Hematopoietic multipotent progenitor cell (in vitro differentiated cells): ENCODE measurements at regions not wholly inside any gene's neighbourhood (a gene's known extent, or its start where the extent isn't known, plus 50 kb on each side); places are given as distances from the start of the nearest gene placed in this dataset.
"Not testable (repeated sequence)": the region's sequence is repeated elsewhere in the genome, so short reads cannot be mapped to it uniquely, and the experiment has no call there.

Source experiments
- DNase-seq, 3 donors: peaks; one replicate each; pipeline ENCODE4 v3.0.0-alpha.2; 2011 to 2015; ENCODE audit warnings: low read depth in 2 of 3, low spot score in 2 of 3

DNA sequence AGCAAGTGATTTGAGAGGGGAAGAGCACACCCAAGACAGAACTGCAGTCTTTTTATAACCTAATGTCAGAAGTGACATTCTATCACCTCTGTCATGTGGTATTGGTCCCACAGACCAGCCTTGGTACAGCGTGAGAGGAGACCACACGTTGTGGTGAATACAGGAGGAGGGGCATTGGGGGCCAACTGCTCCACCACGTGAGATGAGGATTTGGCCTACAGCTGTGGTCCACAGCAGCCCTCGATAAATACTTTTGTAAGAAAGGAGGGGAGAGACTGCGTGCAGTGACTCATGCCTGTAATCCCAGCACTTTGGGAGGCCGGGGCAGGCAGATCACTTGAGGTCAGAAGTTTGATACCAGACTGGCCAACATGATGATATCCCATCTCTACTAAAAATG, 243.1 kb downstream of the FGFR2 start:
- DNase-seq: no peak

DNA sequence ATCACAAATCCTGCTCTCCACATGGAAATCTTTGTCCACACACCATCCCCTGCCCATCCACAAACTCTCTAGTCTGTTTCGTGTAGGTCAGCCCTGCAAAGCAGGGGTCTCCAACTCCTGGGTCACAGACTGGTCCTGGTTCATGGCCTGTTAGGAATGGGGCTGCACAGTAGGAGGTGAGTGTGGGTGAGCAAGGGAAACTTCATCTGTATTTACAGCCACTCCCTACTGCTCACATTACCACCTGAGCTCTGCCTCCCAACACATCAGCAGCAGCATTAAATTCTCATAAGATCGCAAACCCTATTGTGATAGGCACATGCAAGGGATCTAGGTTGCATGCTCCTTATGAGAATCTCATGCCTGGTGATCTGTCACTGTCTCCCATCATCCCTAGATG, 242.1 kb downstream of the FGFR2 start:
- no peak for DNase-seq

DNA sequence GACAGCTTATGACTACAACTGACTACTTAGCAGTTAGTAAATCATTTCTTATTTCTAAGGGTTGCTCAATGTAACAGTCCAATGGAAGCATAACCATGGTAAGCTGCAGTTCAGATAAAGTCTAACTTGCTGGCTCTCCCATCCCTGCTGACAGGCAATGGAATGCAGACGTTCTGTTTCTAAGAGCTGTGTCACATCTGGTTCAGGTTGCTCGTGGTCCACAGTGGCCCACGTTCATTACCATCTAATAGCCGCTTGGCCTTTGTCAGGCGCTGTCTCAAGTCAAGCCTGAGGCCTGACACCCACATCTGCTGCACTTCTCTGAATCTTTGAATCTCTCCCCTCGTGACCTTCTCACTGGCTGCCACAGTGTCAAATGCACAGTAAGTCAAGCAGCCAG, 240.8 kb downstream of the FGFR2 start:
- DNase-seq: no peak

GRCh38 chr10:121362026-121362425, 236.2 kb downstream of the FGFR2 start:
- no peak for DNase-seq

DNA sequence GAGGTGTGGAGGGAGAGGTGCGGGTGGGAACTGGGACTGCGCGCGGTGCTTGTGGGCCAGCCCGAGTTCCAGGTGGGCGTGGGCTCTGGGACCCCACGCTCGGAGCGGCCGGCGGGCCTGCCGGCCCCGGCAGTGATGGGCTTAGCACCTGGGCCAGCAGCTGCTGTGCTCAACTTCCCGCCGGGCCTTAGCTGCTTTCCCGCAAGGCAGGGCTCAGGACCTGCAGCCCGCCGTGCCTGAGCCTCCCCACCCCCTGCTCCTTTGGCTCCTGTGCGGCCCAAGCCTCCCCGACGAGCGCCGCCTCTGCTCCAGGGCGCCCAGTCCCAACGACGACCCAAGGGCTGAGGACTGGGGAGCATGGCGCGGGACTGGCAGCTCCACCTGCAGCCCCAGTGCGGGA, 232.7 kb downstream of the FGFR2 start:
- no peak for DNase-seq

- DNase-seq: no peak
Measured at GRCh38 chr10:121368347-121369025, 229.8 kb downstream of the FGFR2 start.

GRCh38 chr10:121369616-121370015, 228.6 kb downstream of the FGFR2 start:
- no peak for DNase-seq

DNA sequence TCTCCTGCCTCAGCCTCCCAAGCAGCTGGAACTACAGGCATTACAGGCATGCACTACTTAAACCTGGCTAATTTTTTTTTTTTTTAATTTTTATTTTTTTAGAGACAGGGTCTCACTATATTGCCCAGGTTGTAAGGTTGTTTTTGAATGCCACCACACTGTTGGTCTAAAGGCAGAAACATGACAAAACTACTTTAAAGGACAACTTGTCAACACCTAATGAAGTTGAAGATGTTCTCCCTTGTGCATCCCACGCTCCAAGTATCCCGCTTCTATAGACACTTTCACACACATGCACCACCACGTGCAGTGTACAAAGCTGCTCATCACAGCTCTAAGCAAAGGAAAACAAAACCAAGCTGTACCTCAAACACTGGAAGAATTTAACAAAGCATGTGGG, 226.4 kb downstream of the FGFR2 start:
- DNase-seq: no peak

DNA sequence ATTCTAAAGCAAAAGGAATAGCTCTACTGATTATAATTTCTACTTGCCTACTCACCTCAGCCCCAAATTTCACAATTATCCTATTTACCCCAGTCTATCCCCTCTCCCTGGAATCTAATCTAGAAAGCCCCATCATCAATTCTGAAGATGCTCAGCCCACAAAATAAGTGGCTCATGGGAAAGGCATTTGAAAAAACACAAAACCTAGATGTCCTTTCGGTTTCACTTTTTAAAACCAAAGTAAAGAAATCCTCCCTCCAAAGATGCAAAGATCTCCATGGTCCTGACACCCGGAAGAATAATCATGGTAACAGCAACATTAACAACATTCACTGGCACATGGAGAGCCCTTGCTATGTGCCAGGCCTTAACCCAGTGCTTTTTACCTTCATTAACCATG, 224.8 kb downstream of the FGFR2 start:
- no peak for DNase-seq

DNA sequence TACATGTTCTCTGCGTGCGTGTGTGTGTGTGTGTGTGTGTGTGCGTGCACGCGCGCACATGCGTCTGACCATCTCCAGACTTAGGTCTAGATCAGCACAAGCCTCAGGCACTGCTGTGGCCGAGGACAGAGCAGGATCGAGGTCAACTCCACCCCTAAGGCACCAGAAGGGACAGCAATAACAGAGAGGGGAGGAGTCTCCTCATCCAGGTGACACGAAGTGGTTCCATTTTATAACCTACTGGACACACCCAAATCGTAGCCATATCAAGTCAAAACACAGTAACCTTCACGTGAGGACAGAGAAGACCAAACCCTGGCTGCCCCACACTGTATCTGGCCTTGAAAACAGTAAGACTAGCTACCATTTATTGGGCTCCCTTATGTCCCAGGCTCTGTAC, 224.1 kb downstream of the FGFR2 start:
- DNase-seq: no peak

DNA sequence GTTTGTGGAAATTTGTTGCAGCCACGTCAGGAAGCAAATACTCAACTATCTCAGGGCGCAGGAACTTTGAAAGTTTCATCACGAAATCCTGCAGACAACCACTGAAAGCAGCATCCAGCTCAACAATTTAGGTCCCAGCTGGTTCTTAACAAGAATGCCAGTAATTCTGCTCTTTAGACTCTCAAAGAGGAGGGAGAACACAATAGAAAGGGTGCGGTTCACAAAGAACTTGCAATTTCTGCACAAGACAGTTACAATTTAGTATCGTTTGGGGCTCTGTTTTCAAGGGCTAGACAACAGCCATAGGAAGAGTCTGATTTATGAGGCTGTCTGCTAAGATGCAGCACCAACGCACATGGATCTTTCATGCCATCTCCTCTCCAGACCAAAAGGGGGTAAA, 223.1 kb downstream of the FGFR2 start:
- DNase-seq: no peak

GRCh38 chr10:121378251-121378801, 219.9 kb downstream of the FGFR2 start:
- no peak for DNase-seq

DNA sequence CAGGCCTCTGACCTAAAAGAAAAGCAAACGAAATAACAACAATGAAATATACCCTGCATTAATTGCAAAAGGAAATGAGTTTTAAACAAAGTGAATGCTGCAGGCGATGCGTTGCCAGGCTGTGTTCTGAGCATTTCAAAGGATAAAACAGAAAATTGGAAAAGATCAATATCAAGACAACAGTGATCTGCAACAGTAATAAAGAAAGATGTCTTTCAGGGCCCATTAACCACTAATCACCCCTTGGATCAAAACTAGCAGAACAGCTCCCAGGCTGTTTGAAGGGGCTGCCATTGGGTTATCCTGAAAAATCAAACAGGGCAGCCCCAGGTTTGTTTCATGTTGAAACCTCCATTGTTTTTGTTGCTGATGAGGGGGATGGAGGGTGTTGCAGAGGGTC, 219.2 kb downstream of the FGFR2 start:
- DNase-seq: no peak

DNA sequence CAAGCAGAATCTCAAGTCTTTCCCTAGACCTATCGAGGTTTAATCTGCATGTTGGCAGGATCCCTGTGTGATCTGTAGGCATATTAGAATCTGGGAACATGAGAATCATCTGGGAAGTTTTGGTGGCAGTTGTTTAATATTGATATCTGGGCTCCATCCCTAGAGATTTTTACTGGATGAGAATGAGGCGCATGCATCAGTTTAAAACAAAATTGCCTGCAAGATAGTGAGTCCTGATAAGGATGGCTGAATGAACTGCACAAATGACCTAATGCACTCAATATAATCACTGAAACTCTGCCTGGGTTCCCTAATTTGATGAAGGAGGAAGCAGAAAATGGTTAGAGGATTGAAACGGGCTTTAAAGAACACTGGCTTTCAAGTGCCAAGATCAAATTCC, 218.0 kb downstream of the FGFR2 start:
- no peak for DNase-seq

GRCh38 chr10:121382029-121382520, 216.2 kb downstream of the FGFR2 start:
- not testable (repeated sequence) for DNase-seq

GRCh38 chr10:121385136-121385535, 213.1 kb downstream of the FGFR2 start:
- DNase-seq: no peak

- DNase-seq: no peak
Measured at GRCh38 chr10:121392657-121393056, 205.6 kb downstream of the FGFR2 start.

- no peak for DNase-seq
Measured at GRCh38 chr10:121393522-121393921, 204.7 kb downstream of the FGFR2 start.

DNA sequence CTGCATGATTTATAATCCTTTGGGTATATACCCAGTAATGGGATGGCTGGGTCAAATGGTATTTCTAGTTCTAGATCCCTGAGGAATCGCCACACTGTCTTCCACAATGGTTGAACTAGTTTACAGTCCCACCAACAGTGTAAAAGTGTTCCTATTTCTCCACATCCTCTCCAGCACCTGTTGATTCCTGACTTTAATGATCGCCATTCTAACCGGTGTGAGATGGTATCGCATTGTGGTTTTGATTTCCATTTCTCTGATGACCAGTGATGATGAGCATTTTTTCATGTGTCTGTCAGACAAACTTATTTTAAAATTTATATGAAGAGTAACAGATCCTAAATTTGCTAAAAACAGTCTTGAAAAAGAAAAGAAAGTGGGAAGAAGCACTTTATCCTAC, 197.7 kb downstream of the FGFR2 start:
- DNase-seq: not testable (repeated sequence)

DNA sequence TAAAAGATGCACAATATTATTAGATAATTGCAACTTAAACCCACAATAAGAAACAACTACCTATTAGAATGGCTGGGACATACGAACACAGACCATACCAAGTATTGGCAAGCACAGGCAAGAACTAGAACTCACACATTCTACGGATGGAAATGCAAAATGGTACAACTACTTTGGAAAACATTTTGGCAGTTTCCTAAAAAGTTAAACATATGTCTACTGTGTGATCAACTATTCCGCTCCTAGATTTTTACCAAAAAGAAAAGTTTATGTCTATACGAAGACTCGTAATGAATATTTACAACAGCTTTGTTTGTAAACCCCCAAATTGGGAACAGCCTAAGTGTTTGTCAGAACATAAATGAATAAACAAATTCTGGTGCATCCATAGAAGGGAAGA, 194.7 kb downstream of the FGFR2 start:
- no peak for DNase-seq

DNA sequence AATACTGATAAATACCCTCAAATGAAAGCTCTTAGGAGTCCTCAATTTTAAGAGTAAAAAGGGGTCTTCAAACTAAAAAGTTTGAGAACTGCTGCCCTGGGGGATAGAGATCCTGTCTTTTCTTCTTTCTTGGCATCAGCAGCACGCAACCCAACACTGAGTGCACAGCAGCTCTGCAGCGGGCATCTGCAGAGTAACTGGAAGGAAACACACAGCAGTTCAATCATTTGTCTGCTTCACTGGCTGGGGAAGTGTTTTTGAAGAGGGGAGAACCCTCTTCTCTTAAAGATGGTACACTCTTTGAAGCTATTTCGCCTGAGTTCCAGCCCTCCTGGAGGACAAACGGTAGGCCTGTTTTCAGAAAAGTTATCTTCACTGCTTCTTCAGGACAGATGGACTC, 193.6 kb downstream of the FGFR2 start:
- no peak for DNase-seq

DNA sequence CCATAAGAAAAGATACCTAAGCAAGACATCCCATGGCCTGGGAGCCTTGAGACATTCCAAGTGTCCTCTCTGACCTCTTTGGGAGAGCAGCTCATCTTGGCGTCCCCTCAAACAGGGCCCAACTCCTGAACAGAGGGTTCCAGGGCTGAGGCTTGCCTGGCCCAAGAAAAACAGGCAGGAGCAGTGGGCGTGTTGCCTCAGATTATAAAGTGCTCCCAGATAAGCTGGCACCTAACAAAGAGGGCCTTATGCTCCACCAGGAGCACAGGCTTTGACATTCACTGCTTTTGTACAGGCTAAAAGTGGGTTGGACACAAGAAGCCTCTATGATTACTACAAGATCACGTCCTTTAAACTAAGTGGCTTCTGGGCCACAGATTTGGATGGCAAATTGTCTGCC, 193.1 kb downstream of the FGFR2 start:
- DNase-seq: no peak

GRCh38 chr10:121405549-121405948, 192.7 kb downstream of the FGFR2 start:
- no peak for DNase-seq
